NB4 (cell line): ENCODE measurements at regions not wholly inside any gene's neighbourhood (a gene's known extent, or its start where the extent isn't known, plus 50 kb on each side); places are given as distances from the start of the nearest gene placed in this dataset.

ENCODE experiments used
- MYC ChIP-seq: IDR thresholded peaks from 2 replicates; pipeline ENCODE4 v1.6.1; 2011; ENCODE audit warnings: low read depth, low read length
- POLR2A ChIP-seq: IDR thresholded peaks from 2 replicates; pipeline ENCODE4 v1.6.1; 2011; ENCODE audit warnings: mild to moderate bottlenecking; ENCODE audit not compliant: insufficient read length; ENCODE audit errors: extremely low read depth
- TF ChIP-seq, protein P1 (sequence below): IDR thresholded peaks from 2 replicates; pipeline ENCODE4 v1.6.1; 2011; ENCODE audit warnings: low read depth, low read length
- TF ChIP-seq, protein P2 (sequence below): IDR thresholded peaks from one replicate; pipeline ENCODE4 v1.5.1; 2012; ENCODE audit warnings: low read depth, low read length

GRCh38 chr11:37115963-37116362 is 517.9 kb upstream of the RAG2 start:
- TF ChIP-seq, protein P1, sequence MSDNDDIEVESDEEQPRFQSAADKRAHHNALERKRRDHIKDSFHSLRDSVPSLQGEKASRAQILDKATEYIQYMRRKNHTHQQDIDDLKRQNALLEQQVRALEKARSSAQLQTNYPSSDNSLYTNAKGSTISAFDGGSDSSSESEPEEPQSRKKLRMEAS: no peak
- TF ChIP-seq, protein P2, sequence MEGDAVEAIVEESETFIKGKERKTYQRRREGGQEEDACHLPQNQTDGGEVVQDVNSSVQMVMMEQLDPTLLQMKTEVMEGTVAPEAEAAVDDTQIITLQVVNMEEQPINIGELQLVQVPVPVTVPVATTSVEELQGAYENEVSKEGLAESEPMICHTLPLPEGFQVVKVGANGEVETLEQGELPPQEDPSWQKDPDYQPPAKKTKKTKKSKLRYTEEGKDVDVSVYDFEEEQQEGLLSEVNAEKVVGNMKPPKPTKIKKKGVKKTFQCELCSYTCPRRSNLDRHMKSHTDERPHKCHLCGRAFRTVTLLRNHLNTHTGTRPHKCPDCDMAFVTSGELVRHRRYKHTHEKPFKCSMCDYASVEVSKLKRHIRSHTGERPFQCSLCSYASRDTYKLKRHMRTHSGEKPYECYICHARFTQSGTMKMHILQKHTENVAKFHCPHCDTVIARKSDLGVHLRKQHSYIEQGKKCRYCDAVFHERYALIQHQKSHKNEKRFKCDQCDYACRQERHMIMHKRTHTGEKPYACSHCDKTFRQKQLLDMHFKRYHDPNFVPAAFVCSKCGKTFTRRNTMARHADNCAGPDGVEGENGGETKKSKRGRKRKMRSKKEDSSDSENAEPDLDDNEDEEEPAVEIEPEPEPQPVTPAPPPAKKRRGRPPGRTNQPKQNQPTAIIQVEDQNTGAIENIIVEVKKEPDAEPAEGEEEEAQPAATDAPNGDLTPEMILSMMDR: no peak
- TF ChIP-seq POLR2A (no peak), MYC (no peak)
